GM12891 (cell line): ENCODE measurements at regions not wholly inside any gene's neighbourhood (a gene's known extent, or its start where the extent isn't known, plus 50 kb on each side); places are given as distances from the start of the nearest gene placed in this dataset.

Experiments used
- DNase-seq: peaks from one replicate; pipeline ENCODE4 v3.0.0; 2011; ENCODE audit warnings: low spot score; ENCODE audit not compliant: insufficient read length
- FAIRE-seq: peaks from 2 replicates; lab custom pipeline; 2011; peaks lifted over from hg19 to GRCh38; lab: Jason Lieb, UNC
- PAX5 ChIP-seq: IDR thresholded peaks from 2 replicates; pipeline ENCODE4 v1.6.1; 2011; ENCODE audit warnings: low read length, moderate library complexity, mild to moderate bottlenecking; ENCODE audit not compliant: insufficient read depth, severe bottlenecking
- POLR2A ChIP-seq: IDR thresholded peaks from 2 replicates; pipeline ENCODE4 v1.6.1; 2011; ENCODE audit warnings: low read depth, low read length, control low read depth
- POLR2AphosphoS5 ChIP-seq: IDR thresholded peaks from 2 replicates; pipeline ENCODE4 v1.6.1; 2011; ENCODE audit warnings: low read depth, low read length, control low read depth
- POU2F2 ChIP-seq: IDR thresholded peaks from 2 replicates; pipeline ENCODE4 v1.6.1; 2011; ENCODE audit warnings: low read depth, mild to moderate bottlenecking, control low read depth, low read length, moderate library complexity
- SPI1 ChIP-seq: IDR thresholded peaks from 2 replicates; pipeline ENCODE4 v1.6.1; 2011; ENCODE audit warnings: low read depth, low read length, control low read depth
- TAF1 ChIP-seq: IDR thresholded peaks from 2 replicates; pipeline ENCODE4 v1.6.1; 2011; ENCODE audit warnings: low read depth, low read length, control low read depth

DNA sequence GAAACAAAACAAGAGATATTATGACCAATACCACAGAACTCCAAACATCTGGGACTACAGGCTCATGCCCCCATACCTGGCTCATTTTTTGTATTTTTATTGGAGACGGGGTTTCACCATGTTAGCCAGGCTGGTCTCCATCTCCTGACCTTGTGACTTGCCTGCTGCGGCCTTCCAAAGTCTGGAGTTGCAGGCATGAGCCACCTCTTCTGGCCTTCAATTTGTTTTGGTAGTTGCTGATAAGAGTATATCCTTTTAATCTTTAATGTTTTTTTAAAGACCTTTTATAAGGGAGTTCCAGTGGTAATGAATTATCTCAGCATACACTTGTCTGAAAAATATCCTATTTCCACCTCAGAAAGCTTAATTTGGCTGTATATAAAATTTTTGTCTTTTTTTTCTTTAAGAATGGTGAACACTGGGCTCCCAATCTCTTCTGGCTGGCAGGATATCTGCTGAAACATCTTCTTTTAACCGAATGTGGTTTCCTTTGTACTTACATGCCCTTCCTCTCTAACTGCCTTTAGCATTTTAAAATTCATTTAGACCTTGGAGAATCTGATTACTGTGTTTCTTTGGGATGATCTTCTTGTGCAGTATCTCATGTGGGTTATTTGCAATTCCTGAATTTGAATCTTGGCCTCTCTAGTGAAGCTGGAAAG, 112.1 kb upstream of the KDM5D start:
- no peak for DNase-seq
- TF ChIP-seq POLR2A (no peak), TAF1 (no peak), POLR2AphosphoS5 (no peak), POU2F2 (no peak)
- no peak for FAIRE-seq

GRCh38 chrY:19842972-19843371, 98.4 kb upstream of the KDM5D start:
- TF ChIP-seq TAF1, result no peak
- no peak for TF ChIP-seq POU2F2
- TF ChIP-seq PAX5, result no peak
- TF ChIP-seq SPI1, result no peak
- TF ChIP-seq POLR2A, result no peak
- no peak for TF ChIP-seq POLR2AphosphoS5
- DNase-seq (no peak), FAIRE-seq (no peak)

DNA sequence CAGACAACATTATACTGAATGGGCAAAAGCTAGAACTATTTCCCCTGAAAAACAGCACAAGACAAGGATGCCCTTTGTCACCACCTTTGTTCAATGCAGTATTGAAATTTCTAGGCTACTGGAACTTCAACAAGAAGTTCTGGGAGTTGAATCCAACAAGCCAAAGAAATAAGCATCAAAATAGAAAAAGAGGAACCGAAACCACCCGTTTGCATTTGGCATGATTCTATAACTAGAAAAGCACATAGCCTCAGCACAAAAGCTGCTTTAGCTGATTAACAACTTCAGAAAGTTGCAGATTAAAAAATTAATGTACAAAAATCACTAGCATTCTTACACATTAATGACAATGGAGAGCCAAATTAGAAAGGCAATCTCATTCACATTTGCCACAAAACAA, 79.6 kb upstream of the KDM5D start:
- DNase-seq (no peak), FAIRE-seq (no peak)
- TF ChIP-seq TAF1 (no peak), SPI1 (peak; percentile 91)

DNA sequence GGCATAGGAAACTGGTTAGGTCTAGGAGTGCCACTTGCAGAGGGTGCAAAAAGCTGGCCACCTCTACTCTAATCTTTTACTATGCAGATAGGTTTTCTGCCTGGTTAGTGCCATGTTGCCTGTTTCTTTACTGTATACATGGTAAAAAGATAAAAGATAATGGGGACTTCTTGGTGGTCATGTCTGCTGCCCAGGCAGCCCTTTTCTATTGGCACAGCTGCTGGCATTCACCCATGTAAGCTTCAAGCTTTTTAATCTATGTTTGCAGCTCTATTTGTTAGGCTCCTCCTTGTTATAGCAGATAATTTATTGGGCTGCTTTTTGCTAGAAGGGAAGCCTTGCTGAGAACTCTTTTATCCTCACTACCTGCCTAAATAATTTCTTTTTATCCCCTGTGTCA, 74.0 kb upstream of the KDM5D start:
- TF ChIP-seq POLR2AphosphoS5, result no peak
- TF ChIP-seq PAX5, result no peak
- TF ChIP-seq SPI1, result no peak
- no peak for TF ChIP-seq TAF1
- DNase-seq (no peak), FAIRE-seq (no peak)

- no peak for DNase-seq
- TF ChIP-seq SPI1, result peak; percentile 4; the same call in 1 of the 2 replicates
- TF ChIP-seq TAF1, result no peak
- peak; percentile 84 for FAIRE-seq
Measured at GRCh38 chrY:19816920-19817319, 72.4 kb upstream of the KDM5D start.

DNA sequence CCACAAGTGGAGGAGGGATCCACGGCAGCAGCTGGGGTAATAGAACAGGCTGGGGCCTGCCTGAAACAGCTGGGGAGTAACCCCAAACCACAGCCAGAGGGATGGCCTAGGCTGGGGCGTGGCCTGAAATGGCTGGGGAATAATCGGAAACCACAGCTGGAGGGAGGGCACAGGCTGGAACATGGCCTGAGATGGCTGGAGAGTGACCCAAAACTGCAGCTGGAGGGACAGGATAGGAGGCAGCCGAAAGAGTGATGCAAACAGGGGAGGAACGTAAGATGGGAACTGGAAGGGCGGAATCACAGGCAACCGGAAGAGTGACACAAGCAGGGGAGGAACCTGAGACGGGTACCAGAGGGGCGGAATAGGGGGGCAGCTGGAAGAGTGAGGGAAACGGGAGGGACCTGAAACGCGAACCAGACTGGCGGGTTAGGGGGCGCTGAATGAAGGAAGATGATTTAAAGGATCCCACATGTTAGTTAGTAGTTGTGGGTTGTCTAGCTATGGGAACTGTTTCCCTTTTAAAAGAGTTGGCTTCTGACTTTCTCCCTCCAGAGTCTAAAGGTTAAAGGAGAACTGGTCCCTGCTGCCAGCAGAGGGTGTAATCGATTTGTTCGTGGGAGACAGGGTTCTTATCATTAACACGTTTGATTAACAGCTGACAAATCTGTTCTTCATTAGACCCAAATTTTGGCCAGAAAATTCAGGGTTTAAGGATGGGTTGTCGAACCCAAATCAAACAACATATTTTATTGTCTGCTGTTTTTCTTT, 71.7 kb upstream of the KDM5D start:
- DNase-seq (no peak), FAIRE-seq (peak; percentile 59)
- TF ChIP-seq SPI1, result no peak
- TF ChIP-seq POLR2AphosphoS5, result no peak
- no peak for TF ChIP-seq TAF1
- no peak for TF ChIP-seq PAX5
- no peak for TF ChIP-seq POU2F2
